Activated CD4-positive, alpha-beta T cell treated with anti-CD3 and anti-CD28 coated beads, Interleukin-2, amount 10 ng/mL, durations not matched to agents 7 days and 5 days (primary cell): ENCODE measurements at regions not wholly inside any gene's neighbourhood (a gene's known extent, or its start where the extent isn't known, plus 50 kb on each side); places are given as distances from the start of the nearest gene placed in this dataset.

Source experiments
- CTCF ChIA-PET: fragments of 350-600 bp; sonication (Branson Sonifier 250); formaldehyde crosslinking; loops from one replicate; lab custom pipeline; 2021; ENCODE audit warnings: antibody characterized with exemption; lab: Charles Lee
- POLR2A ChIA-PET: fragments of 350-600 bp; sonication (Branson Sonifier 250); formaldehyde crosslinking; loops from one replicate; lab custom pipeline; 2021; ENCODE audit warnings: antibody characterized with exemption; lab: Charles Lee
- DNase-seq: peaks from one replicate; pipeline ENCODE4 v3.0.0-alpha.2; 2020
- H3K27ac Mint-ChIP-seq: one replicate; pipeline ENCODE4 v1.8.0; 2021; ENCODE audit warnings: mild to moderate bottlenecking, moderate library complexity, mixed read lengths
- H3K27me3 Mint-ChIP-seq: one replicate; pipeline ENCODE4 v1.8.0; 2021; ENCODE audit warnings: mixed read lengths
- H3K36me3 Mint-ChIP-seq: one replicate; pipeline ENCODE4 v1.8.0; 2021; ENCODE audit warnings: low read depth, mixed read lengths
- H3K4me1 Mint-ChIP-seq: one replicate; pipeline ENCODE4 v1.8.0; 2021; ENCODE audit warnings: mixed read lengths
- H3K4me3 Mint-ChIP-seq: one replicate; pipeline ENCODE4 v1.8.0; 2021; ENCODE audit warnings: mild to moderate bottlenecking, moderate library complexity, mixed read lengths
- H3K9me3 Mint-ChIP-seq: one replicate; pipeline ENCODE4 v1.8.0; 2021; ENCODE audit warnings: mixed read lengths

DNA sequence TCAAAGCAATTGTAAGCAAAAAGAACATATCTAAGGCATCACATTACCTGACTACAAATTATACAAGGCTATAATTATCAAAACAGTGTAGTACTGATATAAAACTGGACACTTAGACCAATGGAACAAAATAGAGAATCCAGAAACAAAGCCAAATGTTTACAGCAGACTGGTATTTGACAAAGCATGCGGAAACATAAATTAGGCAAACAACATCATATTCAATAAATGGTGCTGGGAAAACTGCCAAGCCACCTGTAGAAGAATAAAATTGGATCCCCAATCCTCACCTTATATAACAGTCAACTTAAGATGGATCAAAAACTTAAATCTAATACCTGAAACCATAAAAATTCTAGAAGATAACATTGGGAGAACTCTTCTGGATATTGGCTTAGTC, 240.8 kb upstream of the POM121L12 start:
- Mint-ChIP-seq H3K27ac (no peak overlapping the region), H3K4me3 (no peak overlapping the region), H3K27me3 (no peaks in the 10 kb centered on the region), H3K9me3 (peaks cover 4% of the 10 kb centered on the region), H3K4me1 (no peaks in the 10 kb centered on the region), H3K36me3 (no peaks in the 10 kb centered on the region)
- DNase-seq = no peak
- ChIA-PET CTCF (no interaction called here), POLR2A (no interaction called here)

DNA sequence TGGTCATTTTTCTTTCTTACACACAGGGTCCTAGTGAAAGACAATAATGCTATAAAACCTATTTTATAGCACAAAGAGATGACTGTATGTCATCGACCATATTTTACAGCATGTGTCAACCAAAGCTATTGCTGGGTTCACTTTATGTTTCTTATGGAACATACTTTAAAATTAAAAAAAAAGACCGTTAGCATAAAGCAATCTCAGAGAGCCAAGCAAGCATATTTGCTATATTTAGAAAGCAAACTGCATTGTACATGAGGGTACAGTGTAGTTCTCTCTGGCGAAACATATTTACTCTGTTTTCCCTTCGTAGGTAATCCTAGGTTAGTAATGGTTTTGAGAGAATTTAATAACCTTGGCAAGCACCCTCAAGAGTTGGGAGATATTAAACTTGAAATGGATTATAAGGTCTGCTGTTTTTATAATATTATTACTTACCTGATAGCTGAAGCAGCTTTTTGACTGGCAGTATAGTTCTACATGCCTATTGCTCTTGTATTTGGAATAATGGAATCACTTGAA, 244.2 kb upstream of the POM121L12 start:
- no peaks in the 10 kb centered on the region for H3K9me3 Mint-ChIP-seq
- no peaks in the 10 kb centered on the region for H3K4me1 Mint-ChIP-seq
- no peaks in the 10 kb centered on the region for H3K36me3 Mint-ChIP-seq
- no peak overlapping the region for H3K4me3 Mint-ChIP-seq
- no peak for DNase-seq
- H3K27ac Mint-ChIP-seq = no peak overlapping the region
- no peaks in the 10 kb centered on the region for H3K27me3 Mint-ChIP-seq
- ChIA-PET CTCF (no interaction called here), POLR2A (no interaction called here)

DNA sequence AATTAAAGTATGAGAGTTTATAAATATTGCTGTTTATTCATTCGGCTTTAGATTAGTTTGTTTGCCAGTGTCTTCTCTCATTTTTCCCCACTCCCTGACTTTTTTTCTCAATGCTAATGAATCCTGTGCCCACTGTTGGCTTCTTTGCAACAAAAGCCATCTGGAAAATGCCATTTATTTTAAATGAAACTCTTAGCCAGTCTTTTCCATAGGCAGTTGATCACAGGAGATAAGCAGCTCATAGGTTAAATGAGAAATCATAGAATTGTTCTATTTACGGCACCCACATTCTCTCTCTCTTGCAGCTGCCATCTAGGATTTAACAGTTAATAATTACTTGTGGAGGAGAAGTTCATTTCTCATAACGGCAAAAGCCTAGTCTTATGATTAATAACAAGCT, 249.3 kb upstream of the POM121L12 start:
- H3K9me3 Mint-ChIP-seq = peaks cover 9% of the 10 kb centered on the region
- H3K27ac Mint-ChIP-seq = no peak overlapping the region
- H3K4me1 Mint-ChIP-seq = no peaks in the 10 kb centered on the region
- H3K36me3 Mint-ChIP-seq = no peaks in the 10 kb centered on the region
- CTCF ChIA-PET = no interaction called here
- no peaks in the 10 kb centered on the region for H3K27me3 Mint-ChIP-seq
- H3K4me3 Mint-ChIP-seq = no peak overlapping the region
- POLR2A ChIA-PET = no interaction called here
- no peak for DNase-seq

DNA sequence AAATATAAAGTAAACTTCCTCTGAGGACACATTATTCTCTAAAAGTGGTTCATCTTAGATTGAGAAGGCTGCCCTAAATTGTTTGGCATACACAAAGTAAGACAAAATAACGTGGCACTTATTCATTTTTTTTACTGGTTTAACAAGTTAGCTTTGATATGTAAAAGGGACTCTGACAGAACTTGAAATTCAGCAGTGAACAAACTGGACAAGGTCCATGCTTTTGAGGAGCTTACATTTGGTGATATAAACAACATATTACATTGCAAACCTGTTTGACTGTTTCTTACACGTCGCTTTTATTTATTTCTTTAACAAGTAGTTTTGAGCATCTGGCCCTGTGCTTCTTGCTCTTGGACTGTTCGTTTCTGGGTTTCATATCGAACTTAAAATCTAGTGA, 253.1 kb upstream of the POM121L12 start:
- DNase-seq = no peak
- peaks cover 12% of the 10 kb centered on the region for H3K9me3 Mint-ChIP-seq
- no peaks in the 10 kb centered on the region for H3K4me1 Mint-ChIP-seq
- ChIA-PET POLR2A (no interaction called here), CTCF (no interaction called here)
- H3K27ac Mint-ChIP-seq = no peak overlapping the region
- H3K36me3 Mint-ChIP-seq = no peaks in the 10 kb centered on the region
- no peak overlapping the region for H3K4me3 Mint-ChIP-seq
- no peaks in the 10 kb centered on the region for H3K27me3 Mint-ChIP-seq

GRCh38 chr7:52781250-52781649, 254.2 kb upstream of the POM121L12 start:
- H3K27ac Mint-ChIP-seq = no peak overlapping the region
- H3K36me3 Mint-ChIP-seq = no peaks in the 10 kb centered on the region
- H3K27me3 Mint-ChIP-seq = no peaks in the 10 kb centered on the region
- no peak overlapping the region for H3K4me3 Mint-ChIP-seq
- H3K9me3 Mint-ChIP-seq = peaks cover 12% of the 10 kb centered on the region
- ChIA-PET POLR2A (no interaction called here), CTCF (no interaction called here)
- DNase-seq = no peak
- H3K4me1 Mint-ChIP-seq = no peaks in the 10 kb centered on the region

DNA sequence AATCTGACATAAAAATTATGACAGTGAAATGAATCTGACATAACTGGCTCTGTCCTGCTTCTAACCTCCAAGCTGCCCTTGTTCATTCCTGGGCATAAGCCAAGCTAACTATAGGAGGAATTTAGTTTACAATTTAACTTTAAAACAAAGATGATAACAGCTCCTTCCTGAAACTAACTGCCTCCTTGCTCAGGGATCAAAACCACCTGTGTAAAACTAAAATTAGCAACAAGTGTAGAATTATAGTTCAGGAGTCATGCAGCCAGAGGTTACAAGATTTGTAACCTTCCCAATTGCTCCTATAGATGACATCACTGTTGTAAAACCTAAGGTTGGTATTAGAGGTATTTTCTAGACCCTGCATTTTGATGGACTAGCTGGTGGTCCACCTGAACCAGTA, 256.4 kb upstream of the POM121L12 start:
- DNase-seq = no peak
- H3K9me3 Mint-ChIP-seq = peaks cover 5% of the 10 kb centered on the region
- no peaks in the 10 kb centered on the region for H3K4me1 Mint-ChIP-seq
- POLR2A ChIA-PET = no interaction called here
- CTCF ChIA-PET = no interaction called here
- H3K36me3 Mint-ChIP-seq = no peaks in the 10 kb centered on the region
- no peak overlapping the region for H3K27ac Mint-ChIP-seq
- no peaks in the 10 kb centered on the region for H3K27me3 Mint-ChIP-seq
- H3K4me3 Mint-ChIP-seq = no peak overlapping the region

DNA sequence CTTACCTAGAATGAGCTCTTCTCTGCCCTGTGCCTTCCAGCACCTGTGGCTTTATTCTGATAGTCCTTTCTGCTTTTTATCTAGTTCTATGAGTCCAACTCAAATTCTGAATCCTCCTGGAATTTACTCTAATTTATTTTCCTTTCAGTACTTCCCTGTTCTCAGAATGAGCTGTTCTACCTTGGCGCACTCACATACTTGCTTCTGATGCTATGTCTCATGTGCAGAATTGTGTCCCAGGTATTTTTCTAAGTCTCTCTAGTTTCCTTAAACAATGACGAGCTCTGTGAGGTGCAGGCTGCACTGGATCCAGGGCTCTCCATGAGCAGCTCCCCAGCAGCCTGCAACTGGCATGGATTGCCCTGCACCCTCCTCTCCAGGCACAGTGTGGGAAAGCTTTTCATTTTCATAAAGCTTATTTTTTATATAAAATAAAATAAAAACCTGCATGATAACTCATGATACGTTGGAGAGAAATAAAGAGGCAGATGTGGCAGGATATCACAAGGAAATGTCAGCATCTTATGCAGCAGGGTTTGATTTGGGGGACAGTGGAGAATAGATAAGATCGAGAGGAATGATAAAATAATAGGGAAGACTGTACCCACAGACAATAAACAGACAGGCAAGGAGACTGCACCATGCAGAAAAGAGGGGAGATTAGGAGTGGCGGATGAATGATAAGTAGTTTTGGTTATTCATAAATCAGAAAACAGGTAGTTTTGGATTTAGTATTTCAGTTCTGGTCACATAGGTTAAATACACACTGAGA, 258.2 kb upstream of the POM121L12 start:
- Mint-ChIP-seq H3K4me1 (no peaks in the 10 kb centered on the region), H3K4me3 (no peak overlapping the region), H3K9me3 (peaks cover 3% of the 10 kb centered on the region), H3K27ac (no peak overlapping the region), H3K36me3 (no peaks in the 10 kb centered on the region), H3K27me3 (no peaks in the 10 kb centered on the region)
- POLR2A ChIA-PET = no interaction called here
- CTCF ChIA-PET = no interaction called here
- no peak for DNase-seq

- Mint-ChIP-seq H3K4me3 (no peak overlapping the region), H3K27ac (no peak overlapping the region), H3K9me3 (peaks cover 5% of the 10 kb centered on the region), H3K27me3 (no peaks in the 10 kb centered on the region), H3K4me1 (no peaks in the 10 kb centered on the region), H3K36me3 (no peaks in the 10 kb centered on the region)
- CTCF ChIA-PET = no interaction called here
- POLR2A ChIA-PET = no interaction called here
- DNase-seq = no peak
These were observed 259.6 kb upstream of the POM121L12 start for GRCh38 chr7:52775876-52776275.

DNA sequence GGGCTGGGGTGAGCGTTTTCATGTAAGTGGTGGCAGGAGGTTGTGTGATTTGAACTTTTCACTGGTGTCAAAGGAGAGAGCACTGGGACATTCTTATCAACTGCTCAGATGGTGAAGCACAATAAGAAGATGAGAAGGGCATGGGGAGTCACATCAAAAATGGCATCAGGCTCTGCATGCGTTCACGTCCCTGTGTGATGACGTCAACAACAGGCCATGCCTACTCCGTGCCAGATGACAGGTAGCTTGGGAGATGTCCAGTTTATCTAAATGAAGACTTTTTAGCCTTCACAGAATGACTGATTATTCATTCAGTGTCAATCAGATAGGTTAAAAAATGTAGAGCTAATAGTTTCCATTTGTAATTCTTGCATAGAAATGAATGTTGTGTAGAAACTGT, 264.3 kb upstream of the POM121L12 start:
- Mint-ChIP-seq H3K9me3 (peaks cover 3% of the 10 kb centered on the region), H3K27ac (no peak overlapping the region), H3K27me3 (no peaks in the 10 kb centered on the region), H3K4me1 (no peaks in the 10 kb centered on the region), H3K36me3 (no peaks in the 10 kb centered on the region), H3K4me3 (no peak overlapping the region)
- ChIA-PET CTCF (no interaction called here), POLR2A (no interaction called here)
- no peak for DNase-seq

DNA sequence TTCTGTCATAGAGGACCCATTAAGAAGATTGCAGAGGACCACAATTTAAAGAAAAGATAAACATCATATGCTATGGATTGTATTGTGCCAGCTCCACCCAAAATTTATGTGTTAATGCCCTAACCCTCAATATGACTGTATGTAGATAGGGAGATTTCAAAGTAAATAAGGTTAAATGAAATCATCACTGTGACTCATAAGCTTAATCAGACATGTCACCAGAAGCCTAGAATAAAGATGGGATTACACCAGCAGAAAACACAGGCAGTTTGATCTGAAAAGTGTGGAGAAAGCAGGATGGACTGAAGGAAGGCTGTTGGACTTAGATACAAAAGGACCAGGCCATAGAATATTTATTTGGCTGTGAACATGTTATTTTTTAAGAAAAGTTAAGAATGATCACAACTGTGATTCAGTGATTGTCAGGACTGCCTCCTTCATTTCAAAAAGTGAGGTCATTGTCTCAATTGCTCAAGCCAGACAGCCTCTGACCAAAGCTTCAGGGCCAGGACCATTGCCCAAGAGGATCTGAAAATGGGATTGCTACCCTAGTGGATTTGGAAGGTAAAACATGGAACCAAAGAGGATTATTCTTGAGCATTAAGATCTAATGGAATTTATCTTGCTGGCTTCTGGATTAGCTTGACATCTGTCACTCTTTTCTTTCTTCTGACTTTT, 270.8 kb upstream of the POM121L12 start:
- CTCF ChIA-PET = no interaction called here
- H3K27me3 Mint-ChIP-seq = no peaks in the 10 kb centered on the region

GRCh38 chr7:52758356-52758755, 277.1 kb upstream of the POM121L12 start:
- Mint-ChIP-seq H3K4me3 (no peak overlapping the region), H3K36me3 (no peaks in the 10 kb centered on the region), H3K9me3 (no peaks in the 10 kb centered on the region), H3K27me3 (no peaks in the 10 kb centered on the region), H3K27ac (no peak overlapping the region), H3K4me1 (no peaks in the 10 kb centered on the region)
- no peak for DNase-seq
- POLR2A ChIA-PET = no interaction called here
- CTCF ChIA-PET = no interaction called here

More for the DNA sequence above, 270.8 kb upstream of the POM121L12 start:
- Mint-ChIP-seq H3K36me3 (no peaks in the 10 kb centered on the region), H3K4me1 (no peaks in the 10 kb centered on the region), H3K4me3 (no peak overlapping the region), H3K27ac (no peak overlapping the region), H3K9me3 (no peaks in the 10 kb centered on the region)
- no peak for DNase-seq
- POLR2A ChIA-PET = no interaction called here

- Mint-ChIP-seq H3K9me3 (peaks cover 3% of the 10 kb centered on the region), H3K4me1 (no peaks in the 10 kb centered on the region), H3K4me3 (no peak overlapping the region), H3K36me3 (no peaks in the 10 kb centered on the region), H3K27ac (no peak overlapping the region), H3K27me3 (no peaks in the 10 kb centered on the region)
- DNase-seq = no peak
- CTCF ChIA-PET = no interaction called here
- POLR2A ChIA-PET = no interaction called here
These were observed 281.6 kb upstream of the POM121L12 start for GRCh38 chr7:52753855-52754254.

GRCh38 chr7:52752891-52753290, 282.5 kb upstream of the POM121L12 start:
- DNase-seq = no peak

More at GRCh38 chr7:52752891-52753290, 282.5 kb upstream of the POM121L12 start:
- CTCF ChIA-PET = no interaction called here
- POLR2A ChIA-PET = no interaction called here
- Mint-ChIP-seq H3K27ac (no peak overlapping the region), H3K9me3 (peaks cover 3% of the 10 kb centered on the region), H3K27me3 (no peaks in the 10 kb centered on the region), H3K4me1 (no peaks in the 10 kb centered on the region), H3K36me3 (no peaks in the 10 kb centered on the region), H3K4me3 (no peak overlapping the region)
